OCI-LY7 (cell line): ENCODE measurements at regions not wholly inside any gene's neighbourhood (a gene's known extent, or its start where the extent isn't known, plus 50 kb on each side); places are given as distances from the start of the nearest gene placed in this dataset.

ENCODE experiments used
- BruUV-seq: library from RNA; stranded (reverse); fragments of 400-500 nt; replicated peaks from 2 replicates; lab custom pipeline; 2021; lab: Mats Ljungman, UMichigan
- CTCF ChIA-PET: fragments of 300-600 bp; sonication (Branson Sonifier 250); formaldehyde crosslinking; loops from one replicate; lab custom pipeline; 2022; ENCODE audit warnings: antibody characterized with exemption; ENCODE audit not compliant: unreplicated experiment; lab: Charles Lee
- POLR2A ChIA-PET: fragments of 300-600 bp; sonication (Branson Sonifier 250); formaldehyde crosslinking; loops from one replicate; lab custom pipeline; 2022; ENCODE audit warnings: antibody characterized with exemption; lab: Charles Lee
- DNase-seq: peaks from one replicate; pipeline ENCODE4 v3.0.0-alpha.2; 2015; ENCODE audit warnings: low spot score
- H2AFZ ChIP-seq: fragments of 200-600 bp; sonication (generic), shearing (Covaris generic); 2 replicates; pipeline ENCODE4 v1.6.1; 2014; ENCODE audit warnings: mild to moderate bottlenecking, antibody characterized with exemption, low read length, moderate library complexity
- H3K27ac ChIP-seq: fragments of 200-600 bp; sonication (generic); 2 replicates; pipeline ENCODE4 v1.5.1; 2014; ENCODE audit warnings: mixed run types, low read depth, mild to moderate bottlenecking, moderate library complexity, low read length, inconsistent platforms; ENCODE audit not compliant: poor library complexity, severe bottlenecking
- H3K36me3 ChIP-seq: fragments of 200-600 bp; sonication (generic); 2 replicates; pipeline ENCODE4 v1.6.1; 2014; ENCODE audit warnings: mild to moderate bottlenecking, antibody characterized with exemption, low read length, moderate library complexity, mixed read lengths; ENCODE audit not compliant: insufficient read depth
- H3K4me1 ChIP-seq: fragments of 200-600 bp; sonication (generic); 2 replicates; pipeline ENCODE4 v1.5.1; 2014; ENCODE audit warnings: mild to moderate bottlenecking, low read length; ENCODE audit not compliant: insufficient read depth, poor library complexity, severe bottlenecking
- H3K4me2 ChIP-seq: fragments of 200-600 bp; sonication (generic); 2 replicates; pipeline ENCODE4 v1.6.1; 2014; ENCODE audit warnings: mild to moderate bottlenecking, low read length
- H3K4me3 ChIP-seq: fragments of 200-600 bp; sonication (generic); 2 replicates; pipeline ENCODE4 v1.5.1; 2014; ENCODE audit warnings: mild to moderate bottlenecking, low read depth, low read length; ENCODE audit not compliant: poor library complexity, severe bottlenecking
- H3K79me2 ChIP-seq: fragments of 200-600 bp; sonication (generic); 2 replicates; pipeline ENCODE4 v1.6.1; 2016; ENCODE audit warnings: low read depth, mild to moderate bottlenecking, low read length, moderate library complexity, mixed read lengths; ENCODE audit not compliant: insufficient read depth
- H3K9me2 ChIP-seq: fragments of 200-600 bp; sonication (generic); 2 replicates; pipeline ENCODE4 v1.6.1; 2016; ENCODE audit warnings: mild to moderate bottlenecking, low read length, mixed read lengths; ENCODE audit not compliant: insufficient read depth
- H3K9me3 ChIP-seq: fragments of 200-600 bp; sonication (generic); 2 replicates; pipeline ENCODE4 v1.6.1; 2014; ENCODE audit warnings: mild to moderate bottlenecking, mixed run types, low read length, mixed read lengths
- H4K20me1 ChIP-seq: fragments of 200-600 bp; sonication (generic); 2 replicates; pipeline ENCODE4 v1.6.1; 2014; ENCODE audit warnings: mild to moderate bottlenecking, antibody characterized with exemption, low read length, moderate library complexity, mixed read lengths; ENCODE audit not compliant: insufficient read depth
- CTCF ChIP-seq: fragments of 200-600 bp; sonication (generic); conservative IDR thresholded peaks from 2 replicates; pipeline ENCODE4 v1.5.1; 2014; ENCODE audit warnings: mild to moderate bottlenecking, antibody characterized with exemption, low read length, moderate library complexity, mixed read lengths
- EZH2phosphoT487 ChIP-seq: fragments of 200-600 bp; sonication (generic); IDR thresholded peaks from 2 replicates; pipeline ENCODE4 v1.6.1; 2018; ENCODE audit warnings: low read depth, borderline replicate concordance, mild to moderate bottlenecking, mixed run types, antibody characterized with exemption, low read length, moderate library complexity, mixed read lengths
- intact Hi-C: fragments of 100-400 bp; cut with micrococcal nuclease; formaldehyde crosslinking; loops from one replicate; pipeline ENCODE4 v1.10.0; 2022; ENCODE audit not compliant: unreplicated experiment

- H3K9me2 ChIP-seq, result no peaks in the 10 kb centered on the region
- H3K36me3 ChIP-seq, result no peaks in the 10 kb centered on the region
- H3K4me3 ChIP-seq, result no peak overlapping the region
- no peaks in the 10 kb centered on the region for H3K9me3 ChIP-seq
- no peaks in the 10 kb centered on the region for H4K20me1 ChIP-seq
- H3K4me1 ChIP-seq, result no peaks in the 10 kb centered on the region
- no peaks in the 10 kb centered on the region for H3K79me2 ChIP-seq
- ChIA-PET CTCF (no interaction called here), POLR2A (interaction anchor here (1.3 kb wide), 1 partner anchor 9 kb away, joined by 3 read pairs; no protein-coding TSS in a partner anchor)
- intact Hi-C loops, result no loop called here
- BruUV-seq, result no TSS peak
- DNase-seq, result no peak
- no peak overlapping the region for H3K27ac ChIP-seq
- no peak overlapping the region for H2AFZ ChIP-seq
- no peak for TF ChIP-seq EZH2phosphoT487
- TF ChIP-seq CTCF, result no peak
- H3K4me2 ChIP-seq, result no peak overlapping the region
Observed at GRCh38 chr3:84621823-84622222, 337.0 kb upstream of the CADM2 start.

- H3K4me1 ChIP-seq, result no peaks in the 10 kb centered on the region
- POLR2A ChIA-PET, result interaction anchor here (1.0 to 1.8 kb wide), 2 partner anchors 10 to 18 kb away, joined by 3 to 4 read pairs; no protein-coding TSS in a partner anchor
- intact Hi-C loops, result no loop called here
- H3K4me3 ChIP-seq, result no peak overlapping the region
- no peaks in the 10 kb centered on the region for H4K20me1 ChIP-seq
- no peak overlapping the region for H3K27ac ChIP-seq
- CTCF ChIA-PET, result no interaction called here
- BruUV-seq, result no TSS peak
- H3K9me3 ChIP-seq, result no peaks in the 10 kb centered on the region
- H3K79me2 ChIP-seq, result no peaks in the 10 kb centered on the region
- no peaks in the 10 kb centered on the region for H3K9me2 ChIP-seq
- H3K4me2 ChIP-seq, result no peak overlapping the region
- no peak overlapping the region for H2AFZ ChIP-seq
- H3K36me3 ChIP-seq, result no peaks in the 10 kb centered on the region
- no peak for DNase-seq
- no peak for TF ChIP-seq EZH2phosphoT487
Observed at GRCh38 chr3:84634668-84635067, 324.1 kb upstream of the CADM2 start.

GRCh38 chr3:84637272-84637671 lies 321.5 kb upstream of the CADM2 start:
- no peak overlapping the region for H3K4me3 ChIP-seq
- ChIA-PET POLR2A (no interaction called here), CTCF (no interaction called here)
- intact Hi-C loops, result no loop called here
- H3K27ac ChIP-seq, result no peak overlapping the region
- H3K36me3 ChIP-seq, result no peaks in the 10 kb centered on the region
- TF ChIP-seq CTCF, result no peak
- TF ChIP-seq EZH2phosphoT487, result no peak
- DNase-seq, result no peak
- no peaks in the 10 kb centered on the region for H3K9me2 ChIP-seq
- no peak overlapping the region for H2AFZ ChIP-seq
- no peak overlapping the region for H3K4me2 ChIP-seq
- H3K4me1 ChIP-seq, result no peaks in the 10 kb centered on the region
- H3K9me3 ChIP-seq, result no peaks in the 10 kb centered on the region
- H3K79me2 ChIP-seq, result no peaks in the 10 kb centered on the region
- no peaks in the 10 kb centered on the region for H4K20me1 ChIP-seq
- BruUV-seq, result no TSS peak
